ENCODE measurements at regions not wholly inside any gene's neighbourhood (a gene's known extent, or its start where the extent isn't known, plus 50 kb on each side); places are given as distances from the start of the nearest gene placed in this dataset.

GRCh38 chr12:63406781-63407180, 255.8 kb upstream of the AVPR1A start:
- no peaks in the 10 kb centered on the region for H3K27me3 ChIP-seq (replicated peaks; ENCODE audit: control insufficient read depth, insufficient read depth, low read length)
- TF ChIP-seq CTCF (IDR thresholded peaks at IDR 0.05; ENCODE audit: insufficient read depth, low read length, poor library complexity, severe bottlenecking): no peak
- H3K4me3 ChIP-seq (replicated peaks; ENCODE audit: low read depth, low read length): no peak overlapping the region

GRCh38 chr12:63404611-63405010, 253.6 kb upstream of the AVPR1A start:
- Histone ChIP-seq H3K36me3 (ENCODE audit: control insufficient read depth, insufficient read depth, low read length) (no peaks in the 10 kb centered on the region), H3K4me3 (replicated peaks; ENCODE audit: low read depth, low read length) (no peak overlapping the region), H3K27me3 (replicated peaks; ENCODE audit: control insufficient read depth, insufficient read depth, low read length) (no peaks in the 10 kb centered on the region)
- TF ChIP-seq CTCF (IDR thresholded peaks at IDR 0.05; ENCODE audit: insufficient read depth, low read length, poor library complexity, severe bottlenecking): no peak
- no peak for DNase-seq (ENCODE audit: extremely low read depth, insufficient read length)

More at GRCh38 chr12:63406781-63407180, 255.8 kb upstream of the AVPR1A start:
- no peaks in the 10 kb centered on the region for H3K36me3 ChIP-seq (ENCODE audit: control insufficient read depth, insufficient read depth, low read length)
- DNase-seq (ENCODE audit: extremely low read depth, insufficient read length): no peak

GRCh38 chr12:63403256-63403655, 252.3 kb upstream of the AVPR1A start:
- no peaks in the 10 kb centered on the region for H3K36me3 ChIP-seq (ENCODE audit: control insufficient read depth, insufficient read depth, low read length)
- no peak for DNase-seq (ENCODE audit: extremely low read depth, insufficient read length)
- TF ChIP-seq CTCF (IDR thresholded peaks at IDR 0.05; ENCODE audit: insufficient read depth, low read length, poor library complexity, severe bottlenecking): no peak
- H3K4me3 ChIP-seq (replicated peaks; ENCODE audit: low read depth, low read length): no peak overlapping the region
- H3K27me3 ChIP-seq (replicated peaks; ENCODE audit: control insufficient read depth, insufficient read depth, low read length): no peaks in the 10 kb centered on the region

GRCh38 chr12:63400718-63401117, 249.7 kb upstream of the AVPR1A start:
- Histone ChIP-seq H3K4me3 (replicated peaks; ENCODE audit: low read depth, low read length) (no peak overlapping the region), H3K36me3 (ENCODE audit: control insufficient read depth, insufficient read depth, low read length) (no peaks in the 10 kb centered on the region), H3K27me3 (replicated peaks; ENCODE audit: control insufficient read depth, insufficient read depth, low read length) (no peaks in the 10 kb centered on the region)
- TF ChIP-seq CTCF (IDR thresholded peaks at IDR 0.05; ENCODE audit: insufficient read depth, low read length, poor library complexity, severe bottlenecking): no peak
- DNase-seq (ENCODE audit: extremely low read depth, insufficient read length): no peak

- TF ChIP-seq CTCF (IDR thresholded peaks at IDR 0.05; ENCODE audit: insufficient read depth, low read length, poor library complexity, severe bottlenecking): no peak
- no peak for DNase-seq (ENCODE audit: extremely low read depth, insufficient read length)
- no peaks in the 10 kb centered on the region for H3K27me3 ChIP-seq (replicated peaks; ENCODE audit: control insufficient read depth, insufficient read depth, low read length)
- no peaks in the 10 kb centered on the region for H3K36me3 ChIP-seq (ENCODE audit: control insufficient read depth, insufficient read depth, low read length)
- no peak overlapping the region for H3K4me3 ChIP-seq (replicated peaks; ENCODE audit: low read depth, low read length)
These were observed 249.3 kb upstream of the AVPR1A start for GRCh38 chr12:63400318-63400717.

GRCh38 chr12:63397807-63398206, 246.8 kb upstream of the AVPR1A start:
- H3K36me3 ChIP-seq (ENCODE audit: control insufficient read depth, insufficient read depth, low read length): no peaks in the 10 kb centered on the region
- DNase-seq (ENCODE audit: extremely low read depth, insufficient read length): no peak
- TF ChIP-seq CTCF (IDR thresholded peaks at IDR 0.05; ENCODE audit: insufficient read depth, low read length, poor library complexity, severe bottlenecking): no peak

More at GRCh38 chr12:63397807-63398206, 246.8 kb upstream of the AVPR1A start:
- H3K4me3 ChIP-seq (replicated peaks; ENCODE audit: low read depth, low read length): no peak overlapping the region
- no peaks in the 10 kb centered on the region for H3K27me3 ChIP-seq (replicated peaks; ENCODE audit: control insufficient read depth, insufficient read depth, low read length)

Data from GM06990 (cell line).